ENCODE measurements at regions not wholly inside any gene's neighbourhood (a gene's known extent, or its start where the extent isn't known, plus 50 kb on each side); places are given as distances from the start of the nearest gene placed in this dataset.
"Not testable (repeated sequence)": the region's sequence is repeated elsewhere in the genome, so short reads cannot be mapped to it uniquely, and the experiment has no call there.

DNA sequence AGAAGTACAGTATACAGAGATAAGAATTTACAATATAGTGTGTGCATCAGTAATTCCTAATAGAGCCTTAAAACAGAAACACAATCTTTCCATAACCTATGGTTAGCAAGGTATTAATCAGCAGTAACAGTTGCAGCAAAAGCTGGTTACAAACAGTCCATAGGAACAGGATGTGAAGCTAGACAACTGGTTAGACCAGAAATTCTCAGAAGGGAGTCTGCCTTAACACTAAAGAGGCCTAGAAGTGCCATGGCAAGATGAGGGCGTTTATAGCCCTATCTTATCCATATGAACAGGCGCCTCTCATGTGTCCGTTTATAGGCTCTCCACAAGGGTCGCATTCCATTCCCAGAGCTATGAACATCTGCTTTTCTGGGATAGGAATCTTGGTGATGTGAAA, 450.1 kb downstream of the C12orf50 start:
- DNase-seq (ENCODE audit: low spot score): not testable (repeated sequence)

DNA sequence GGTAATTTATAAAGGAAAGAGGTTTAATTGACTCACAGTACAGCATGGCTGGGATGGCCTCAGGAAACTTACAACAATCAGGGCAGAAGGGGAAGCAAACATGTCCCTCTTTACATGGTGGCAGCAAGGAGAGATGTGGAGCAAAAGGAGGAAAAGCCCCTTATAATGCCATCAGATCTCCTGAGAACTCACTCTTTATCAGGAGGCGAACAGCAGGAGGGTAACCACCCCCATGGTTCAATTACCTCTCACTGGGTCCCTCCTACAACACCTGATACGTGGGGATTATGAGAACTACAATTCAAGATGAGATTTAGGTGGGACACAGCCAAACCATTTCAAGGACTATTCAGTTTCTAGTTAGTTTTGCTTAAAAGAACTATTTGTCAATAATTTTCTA, 453.3 kb downstream of the C12orf50 start:
- DNase-seq (ENCODE audit: low spot score): no peak

DNA sequence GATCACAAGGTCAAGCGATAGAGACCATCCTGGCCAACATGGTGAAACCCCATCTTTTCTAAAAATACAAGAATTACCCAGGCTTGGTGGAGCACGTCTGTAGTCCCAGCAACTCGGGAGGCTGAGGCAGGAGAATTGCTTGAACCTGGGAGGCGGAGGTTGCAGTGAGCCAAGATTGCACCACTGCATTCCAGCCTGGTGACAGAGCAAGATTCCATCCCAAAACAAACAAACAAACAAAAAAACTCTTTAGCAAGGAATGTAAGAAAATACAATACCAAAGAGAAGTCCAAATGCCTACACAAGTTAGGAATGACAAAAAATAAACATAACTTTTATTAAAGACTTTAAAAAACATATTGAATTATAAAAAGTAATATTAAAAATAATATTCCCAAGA, 462.3 kb downstream of the C12orf50 start:
- not testable (repeated sequence) for DNase-seq (ENCODE audit: low spot score)

DNA sequence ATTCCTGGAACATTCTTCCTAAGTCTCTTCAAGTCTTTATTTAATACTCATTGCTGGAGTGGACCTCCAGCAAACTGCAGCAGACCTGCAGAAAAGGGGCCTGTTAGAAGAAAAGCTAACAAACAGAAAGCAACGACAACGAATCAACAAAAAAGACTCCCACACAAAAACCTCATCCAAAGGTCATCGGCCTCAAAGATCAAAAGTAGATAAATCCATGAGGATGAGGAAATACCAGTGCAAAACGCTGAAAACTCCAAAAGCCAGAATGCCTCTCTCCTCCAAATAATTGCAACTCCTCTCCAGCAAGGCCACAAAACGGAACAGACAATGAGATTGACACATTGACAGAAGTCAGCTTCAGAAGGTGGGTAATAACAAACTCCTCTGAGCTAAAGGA, 472.2 kb downstream of the C12orf50 start:
- no peak for DNase-seq (ENCODE audit: low spot score)

DNA sequence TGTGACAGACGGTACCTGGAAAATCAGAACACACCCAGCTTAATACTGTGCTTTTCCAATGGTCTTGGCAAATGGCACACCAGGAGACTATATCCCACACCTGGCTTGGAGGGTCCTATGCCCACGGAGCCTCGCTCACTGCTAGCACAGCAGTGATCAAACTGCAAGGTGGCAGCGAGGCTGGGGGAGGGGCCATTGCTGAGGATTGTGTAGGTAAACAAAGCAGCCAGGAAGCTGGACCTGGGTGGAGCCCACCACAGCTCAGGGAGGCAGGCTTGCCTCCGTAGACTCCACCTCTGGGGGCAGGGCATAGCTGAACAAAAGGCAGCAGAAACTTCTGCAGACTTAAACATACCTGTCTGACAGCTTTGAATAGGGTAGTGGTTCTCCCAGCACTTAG, 498.0 kb downstream of the C12orf50 start:
- DNase-seq (ENCODE audit: low spot score): not testable (repeated sequence)

DNA sequence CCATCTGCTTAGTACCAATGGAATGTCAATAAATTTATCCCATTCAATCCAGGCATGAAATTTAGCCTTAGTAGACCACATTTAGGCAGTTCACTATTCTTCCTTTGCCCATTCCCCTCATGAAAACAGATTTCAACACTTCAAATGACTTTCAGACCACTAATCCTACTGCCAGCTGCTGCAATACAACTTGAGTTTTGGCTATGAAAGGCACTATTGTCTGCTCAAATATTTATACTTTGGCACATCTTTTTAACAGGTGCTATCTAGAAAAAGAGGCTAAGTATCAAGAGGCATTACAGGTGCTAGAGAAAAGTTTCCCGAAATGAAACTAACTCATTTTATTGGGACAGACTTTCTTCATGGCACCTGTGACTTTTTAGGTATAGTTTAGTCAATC, 499.8 kb downstream of the C12orf50 start:
- DNase-seq (ENCODE audit: low spot score): no peak

DNA sequence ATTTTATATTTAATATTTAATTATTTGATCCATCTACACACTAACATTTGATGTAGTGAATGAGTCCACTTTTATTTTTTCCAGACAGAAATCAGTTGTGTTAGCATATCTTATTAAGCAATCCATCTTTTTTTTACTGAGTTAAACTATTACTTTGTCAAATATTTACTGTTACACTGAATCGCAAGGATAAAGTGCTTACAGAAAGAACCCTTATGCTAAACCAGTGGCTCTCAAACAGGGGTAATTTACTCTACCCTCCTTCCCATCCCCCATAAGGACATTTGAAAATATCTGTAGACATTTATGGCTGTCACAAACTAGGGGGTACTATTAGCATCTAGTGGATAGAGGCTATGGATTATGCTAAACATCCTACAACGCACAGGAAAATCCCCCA, 508.2 kb downstream of the C12orf50 start:
- no peak for DNase-seq (ENCODE audit: low spot score)

DNA sequence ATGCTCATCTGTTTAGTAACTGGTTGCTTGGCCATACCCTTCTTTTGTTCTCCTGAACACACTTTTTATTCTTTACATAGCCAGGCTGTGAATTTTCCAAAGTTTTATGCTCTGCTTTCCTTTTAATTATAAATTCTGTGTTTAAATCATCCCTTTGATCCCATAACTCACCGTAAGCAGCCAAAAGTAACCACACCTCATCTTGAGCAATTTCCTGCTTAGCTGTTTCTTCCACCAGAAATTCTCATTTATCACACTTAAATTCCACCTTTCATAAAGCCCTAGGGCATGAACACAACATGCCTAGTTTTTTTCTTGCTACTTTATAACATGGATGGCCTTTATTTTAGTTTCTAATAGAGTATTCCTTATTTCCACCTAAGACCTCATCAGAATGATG, 510.7 kb downstream of the C12orf50 start:
- DNase-seq (ENCODE audit: low spot score): no peak

DNA sequence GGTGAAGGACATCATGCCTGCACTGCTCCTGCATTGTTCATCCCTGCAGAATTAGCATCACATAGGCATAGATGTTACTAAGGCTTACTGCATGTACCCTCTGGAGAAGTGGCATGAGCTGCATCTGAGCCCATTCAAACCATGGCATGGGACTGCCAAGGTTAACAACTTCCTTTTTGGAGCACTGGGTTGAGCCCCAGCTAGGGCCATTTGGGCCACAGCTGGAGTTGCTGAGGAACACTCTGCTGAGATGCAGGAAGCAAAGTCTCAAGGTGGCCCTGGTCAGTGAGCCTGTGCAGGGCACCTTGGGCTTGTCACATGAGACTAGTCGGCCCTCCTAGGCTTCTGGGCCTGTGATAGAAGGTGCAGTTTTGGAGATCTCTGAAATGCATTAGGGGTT, 511.2 kb downstream of the C12orf50 start:
- DNase-seq (ENCODE audit: low spot score): no peak

DNA sequence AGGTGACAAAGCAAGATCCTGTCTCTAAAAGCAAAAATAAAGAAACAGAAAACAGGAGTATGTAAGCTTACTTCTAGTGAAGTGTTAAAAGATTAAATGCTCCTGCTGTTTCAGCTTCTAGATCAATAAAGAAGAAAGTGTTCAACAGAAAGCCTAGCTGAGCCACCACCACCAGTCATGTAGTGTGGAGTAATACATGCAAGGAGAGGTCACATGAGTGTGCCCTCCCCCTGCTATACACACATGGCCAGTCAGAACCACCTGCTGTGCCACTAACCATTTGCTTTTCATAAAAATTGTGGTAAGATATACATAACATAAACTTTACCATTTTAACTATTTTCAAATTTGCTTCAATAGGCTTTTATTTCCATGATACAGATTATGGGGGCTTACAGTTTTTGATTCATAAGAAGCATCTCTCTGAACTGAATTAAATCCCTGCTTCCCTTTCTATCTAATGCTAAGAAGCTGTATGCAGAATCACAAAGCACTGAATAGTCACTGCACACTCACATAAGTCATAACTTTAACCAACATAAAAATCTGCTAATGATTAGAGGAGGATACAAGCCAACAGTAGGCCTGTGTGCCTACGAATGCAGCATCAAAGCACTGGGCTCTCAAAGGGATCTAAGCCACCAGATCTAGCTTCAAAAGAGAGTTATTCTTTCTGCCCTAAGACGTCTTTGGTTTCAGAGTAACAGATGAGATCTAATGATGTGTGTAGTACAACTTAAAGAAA, 515.5 kb downstream of the C12orf50 start:
- DNase-seq (ENCODE audit: low spot score): no peak

DNA sequence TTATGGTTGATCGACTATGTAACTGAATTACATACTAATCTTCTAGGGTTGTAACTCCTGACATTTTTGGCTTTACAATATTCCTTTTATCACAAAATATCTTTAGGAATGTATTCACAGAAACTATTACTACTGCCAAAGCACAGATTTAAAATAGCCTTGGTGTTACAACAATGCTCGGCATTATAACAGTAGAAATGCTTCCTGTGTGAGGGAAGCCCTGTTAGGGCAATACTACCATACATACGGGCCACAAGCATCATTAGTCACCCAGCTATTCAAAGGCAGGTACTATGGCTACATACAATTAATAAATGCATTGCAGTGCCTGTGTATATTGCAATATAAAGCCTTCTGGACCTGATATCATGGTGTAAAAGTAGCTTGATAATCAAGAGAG, 517.8 kb downstream of the C12orf50 start:
- no peak for DNase-seq (ENCODE audit: low spot score)

DNA sequence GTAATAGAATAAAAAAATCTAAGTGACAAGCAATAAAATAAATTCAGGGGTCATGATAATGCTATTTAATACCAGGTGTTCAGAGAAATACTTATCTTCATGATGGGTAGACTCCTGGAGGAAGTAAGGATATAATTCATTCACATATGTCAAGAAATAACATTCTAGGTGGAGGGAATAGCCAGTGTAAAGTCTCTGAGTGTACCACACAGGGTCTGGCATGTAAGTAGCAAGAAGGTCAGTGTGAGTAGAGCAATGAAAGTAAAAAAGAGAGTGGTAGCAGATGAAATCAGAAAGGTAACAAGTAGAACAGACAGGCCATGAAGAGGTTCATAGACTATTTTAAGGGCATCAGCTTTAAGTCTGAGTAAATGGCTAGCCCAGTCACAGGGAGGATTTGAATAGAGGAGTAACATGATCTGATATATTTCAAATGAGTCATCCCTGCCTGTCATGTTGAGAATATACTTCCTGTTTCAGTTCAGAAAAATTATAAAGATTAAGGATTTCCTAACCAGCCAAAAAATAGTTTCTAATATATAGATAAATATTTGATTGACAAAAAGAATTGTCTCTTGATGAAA, 519.9 kb downstream of the C12orf50 start:
- no peak for DNase-seq (ENCODE audit: low spot score)

DNA sequence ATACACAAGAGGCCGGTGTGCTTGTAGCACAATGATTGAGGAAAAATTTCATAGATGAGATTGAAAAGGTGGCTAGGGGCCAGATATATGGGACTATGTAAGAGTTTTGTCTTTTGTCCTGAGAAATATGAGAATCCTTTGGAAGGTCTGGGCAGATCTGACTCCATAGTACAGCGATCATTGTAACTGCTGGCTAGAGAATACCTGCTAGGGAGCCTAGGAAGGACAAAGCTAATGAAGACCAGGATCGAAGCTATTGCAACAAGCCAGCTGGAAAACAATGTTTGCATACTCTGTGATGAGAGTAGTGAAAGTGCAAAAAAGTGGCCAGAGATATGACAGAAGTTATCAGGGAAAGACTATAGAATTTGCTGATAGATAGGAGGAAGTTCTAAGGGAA, 537.6 kb downstream of the C12orf50 start:
- DNase-seq (ENCODE audit: low spot score): no peak

DNA sequence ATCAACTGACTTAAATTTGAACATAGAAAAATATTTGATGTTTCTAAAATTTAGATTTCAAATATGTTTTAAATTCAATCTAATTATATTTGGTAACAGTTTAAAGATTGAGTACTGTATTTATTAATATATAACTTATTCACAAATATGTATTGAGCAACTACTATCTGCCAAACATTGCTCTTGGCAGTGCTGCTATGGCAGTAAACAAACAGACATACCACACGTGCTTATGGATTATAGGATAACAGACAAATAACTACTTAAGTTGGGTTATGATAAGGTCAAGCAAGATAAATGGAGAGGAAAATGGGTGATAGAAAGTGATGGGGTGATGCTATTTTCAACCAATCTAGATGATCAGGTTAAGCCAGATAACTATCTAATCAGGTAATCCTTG, 538.1 kb downstream of the C12orf50 start:
- no peak for DNase-seq (ENCODE audit: low spot score)

DNA sequence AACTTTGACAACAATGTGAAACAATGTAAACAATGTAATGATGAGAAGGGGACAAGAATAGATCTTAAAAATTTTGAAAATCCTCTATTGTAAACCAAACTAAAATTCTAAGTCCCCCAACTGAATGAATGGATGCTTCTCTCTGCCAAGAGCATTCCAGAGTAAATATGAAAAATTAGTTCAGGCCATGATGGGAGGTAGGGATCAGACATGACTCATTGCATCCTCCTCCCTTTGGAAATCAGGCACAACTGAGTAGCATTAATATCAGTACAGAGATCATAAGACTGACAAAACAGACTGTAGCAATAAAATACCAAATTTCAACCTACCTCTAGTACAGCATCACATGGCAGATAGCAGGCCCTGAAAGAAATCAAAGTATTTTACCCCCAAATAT, 559.9 kb downstream of the C12orf50 start:
- no peak for DNase-seq (ENCODE audit: low spot score)

DNA sequence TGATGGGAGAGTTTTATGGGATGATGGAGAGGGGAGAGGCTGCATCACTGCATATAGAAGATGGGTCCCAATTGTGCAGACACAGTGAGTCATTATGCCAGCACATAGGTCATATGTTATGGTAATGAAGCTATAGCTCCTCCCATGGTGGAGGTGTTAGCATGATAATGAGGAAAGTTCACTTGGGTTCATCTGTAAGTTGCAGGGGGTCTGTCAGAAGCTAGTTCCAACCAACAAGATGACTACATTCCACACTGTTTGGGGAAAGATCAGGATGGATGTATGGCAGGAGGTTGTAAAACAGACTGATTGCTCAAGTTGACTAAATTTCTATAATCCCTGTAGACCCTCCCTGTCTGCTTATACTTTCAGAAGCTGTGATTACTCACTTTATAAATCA, 561.3 kb downstream of the C12orf50 start:
- DNase-seq (ENCODE audit: low spot score): no peak

DNA sequence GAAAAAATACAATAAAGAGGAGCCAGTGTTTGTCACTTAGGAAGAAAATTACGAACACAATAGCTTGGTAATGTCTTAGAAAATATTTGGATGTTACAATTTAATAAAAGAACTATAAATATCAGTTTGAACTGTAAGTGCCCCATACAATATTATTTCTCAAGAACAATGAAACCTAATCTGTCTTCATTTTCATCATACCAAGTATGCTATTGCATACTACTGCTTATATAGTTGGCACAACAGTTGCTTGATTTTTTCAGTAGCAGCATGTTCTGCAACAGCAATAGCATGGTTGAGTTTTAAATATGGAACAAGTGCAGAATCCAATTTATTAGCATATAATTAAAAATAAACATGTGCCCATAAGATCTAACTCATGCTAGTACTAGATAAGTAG, 564.6 kb downstream of the C12orf50 start:
- no peak for DNase-seq (ENCODE audit: low spot score)

DNA sequence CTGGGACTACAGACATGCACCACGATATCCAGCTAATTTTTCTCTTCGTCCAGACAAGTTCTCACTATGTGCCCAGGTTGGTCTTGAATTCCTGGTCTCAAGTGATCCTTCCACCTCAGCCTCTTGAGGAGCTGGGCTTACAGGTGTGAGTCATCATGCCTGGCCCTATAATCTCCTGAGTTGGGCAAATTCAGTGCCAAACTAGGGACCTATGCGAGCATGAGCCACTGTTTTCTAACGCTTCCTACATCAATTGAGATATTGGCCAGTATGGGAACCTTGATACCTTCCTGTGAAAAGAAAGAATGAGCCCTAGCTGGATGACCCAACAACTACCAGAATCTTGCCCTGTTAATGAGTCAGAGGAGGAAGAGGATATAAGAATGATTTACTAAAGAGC, 585.2 kb downstream of the C12orf50 start:
- no peak for DNase-seq (ENCODE audit: low spot score)

DNA sequence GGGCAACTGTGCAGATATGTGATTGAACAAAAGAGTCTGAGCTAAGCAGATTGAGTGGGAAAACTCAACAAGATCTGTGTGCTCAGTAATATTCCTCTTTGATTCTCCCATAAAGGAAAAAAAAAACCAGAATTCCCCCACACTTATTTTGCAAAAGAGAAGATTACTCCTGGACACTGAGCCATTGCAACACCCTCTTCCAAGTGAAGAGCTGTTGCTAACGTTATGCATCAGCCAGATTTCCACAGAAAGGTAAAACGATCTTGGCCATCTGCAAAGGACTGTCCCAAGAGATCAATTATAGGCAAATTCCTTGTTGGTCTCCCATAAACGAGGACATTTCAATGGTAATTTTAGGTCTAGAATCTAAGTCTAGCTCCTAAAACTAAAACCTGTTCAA, 587.7 kb downstream of the C12orf50 start:
- no peak for DNase-seq (ENCODE audit: low spot score)

DNA sequence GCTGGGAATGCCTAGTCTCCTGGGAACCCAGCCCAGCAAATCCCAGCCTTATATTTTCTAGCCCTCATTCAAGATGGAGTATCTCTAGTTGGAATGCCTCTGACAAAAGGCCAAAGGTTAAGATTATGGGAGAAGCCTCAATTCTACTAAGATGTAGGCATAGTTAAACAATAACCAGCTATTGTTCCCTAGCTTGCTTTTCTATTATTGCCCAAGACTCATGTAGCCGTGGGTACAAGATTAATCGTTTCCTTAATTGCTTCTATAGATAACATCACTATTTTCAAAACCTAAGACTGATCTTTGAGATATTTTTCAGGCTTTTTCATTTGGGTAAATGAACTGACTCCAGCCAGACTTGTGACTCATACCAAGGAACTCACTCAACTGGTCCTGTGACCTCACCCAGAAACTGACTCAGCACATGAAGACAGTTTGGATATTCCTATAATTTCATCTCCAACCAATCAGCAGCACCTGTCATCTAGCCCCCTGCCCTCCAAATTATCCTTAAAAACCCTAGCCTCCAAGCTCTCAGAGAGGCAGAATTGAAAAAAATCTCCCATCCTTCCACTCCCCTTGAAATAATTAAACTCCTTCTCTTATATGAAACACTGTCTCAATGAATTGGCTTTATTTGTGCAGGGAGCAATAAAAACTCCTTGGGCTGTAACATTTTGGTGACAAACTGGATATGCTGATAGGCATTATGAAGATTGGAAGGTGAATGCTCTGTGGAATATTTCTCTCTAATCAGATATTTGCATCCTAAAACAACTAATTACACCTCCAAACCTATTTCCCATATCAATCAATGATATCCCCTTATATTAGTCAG, 589.0 kb downstream of the C12orf50 start:
- DNase-seq (ENCODE audit: low spot score): no peak

DNA sequence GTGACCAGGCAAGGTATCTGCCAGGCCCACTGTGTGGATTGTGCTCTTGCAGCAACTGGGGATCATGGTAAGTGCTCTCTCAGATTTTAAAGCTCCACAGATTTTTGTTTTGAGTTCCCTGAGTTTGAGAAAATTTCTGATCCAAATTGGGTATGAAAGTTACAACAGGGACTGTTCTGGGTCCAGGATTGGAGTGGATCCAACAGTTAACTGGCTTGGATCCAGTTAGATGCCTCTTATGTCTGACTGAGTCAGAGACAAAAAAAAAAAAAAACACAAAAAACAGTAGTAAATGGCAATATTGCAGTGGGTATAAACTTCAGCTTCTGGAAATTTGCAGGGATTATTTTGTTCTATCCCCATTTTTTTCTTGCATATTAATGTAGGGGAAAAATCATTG, 598.8 kb downstream of the C12orf50 start:
- DNase-seq (ENCODE audit: low spot score): no peak

DNA sequence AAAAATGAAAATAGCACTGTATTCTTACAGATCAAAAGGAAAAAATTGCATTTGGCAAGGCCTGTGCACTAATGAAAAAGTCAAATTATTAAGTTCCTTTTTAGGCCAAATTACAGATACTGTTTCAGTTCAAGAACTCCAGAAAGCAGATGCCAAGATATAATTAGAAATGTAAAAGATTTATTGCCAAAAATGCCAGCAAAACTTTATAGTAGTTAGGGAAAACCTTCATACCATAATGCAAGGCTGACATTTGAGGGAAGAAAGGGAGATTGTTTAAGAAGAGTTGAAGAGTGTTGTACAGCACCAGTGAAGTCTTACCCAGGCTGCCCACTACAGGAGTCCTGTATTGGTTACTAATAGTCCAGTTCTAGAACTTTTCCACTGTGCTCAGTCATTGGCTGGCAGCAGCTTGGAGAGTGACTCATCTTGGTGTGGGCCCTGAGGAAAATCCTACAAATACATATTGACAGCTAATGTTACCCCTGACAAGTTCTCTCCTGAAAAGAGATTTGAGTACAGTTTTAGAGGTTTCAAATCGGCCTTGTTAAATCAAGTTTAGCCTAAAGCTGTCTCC, 600.4 kb downstream of the C12orf50 start:
- DNase-seq (ENCODE audit: low spot score): no peak
